HL-60 (cell line): ENCODE measurements at regions not wholly inside any gene's neighbourhood (a gene's known extent, or its start where the extent isn't known, plus 50 kb on each side); places are given as distances from the start of the nearest gene placed in this dataset.

Source experiments
- DNase-seq, 2 experiments: peaks; one replicate each; pipeline ENCODE4 v3.0.0-alpha.2; 2010 to 2020; ENCODE audit warnings: low read depth in 1 of 2, low spot score in 1 of 2
- H3K27ac ChIP-seq: fragments of 250-450 bp; sonication (Bioruptor Pico); replicated peaks from 2 replicates; pipeline ENCODE4 v1.5.1; 2020; ENCODE audit warnings: mild to moderate bottlenecking, moderate library complexity
- H3K27me3 ChIP-seq: fragments of 250-450 bp; sonication (Bioruptor Pico); 2 replicates; pipeline ENCODE4 v1.5.1; 2021; ENCODE audit warnings: mild to moderate bottlenecking, moderate library complexity; ENCODE audit not compliant: insufficient read depth, poor library complexity, severe bottlenecking
- H3K4me3 ChIP-seq: replicated peaks from 2 replicates; pipeline ENCODE4 v1.5.1; 2011; ENCODE audit warnings: mild to moderate bottlenecking, control low read depth, low read length; ENCODE audit not compliant: insufficient read depth
- CTCF ChIP-seq: IDR thresholded peaks from one replicate; pipeline ENCODE4 v1.5.1; 2011; ENCODE audit warnings: low read length, control low read depth, inconsistent platforms; ENCODE audit not compliant: insufficient read depth
- GABPA ChIP-seq: IDR thresholded peaks from 2 replicates; pipeline ENCODE4 v1.6.1; 2012; ENCODE audit warnings: low read depth
- POLR2AphosphoS5 ChIP-seq: IDR thresholded peaks from 2 replicates; pipeline ENCODE4 v1.6.1; 2012; ENCODE audit warnings: low read depth
- REST ChIP-seq: IDR thresholded peaks from 2 replicates; pipeline ENCODE4 v1.6.1; 2012; ENCODE audit warnings: low read depth; ENCODE audit not compliant: insufficient replicate concordance
- SPI1 ChIP-seq: IDR thresholded peaks from 2 replicates; pipeline ENCODE4 v1.6.1; 2012; ENCODE audit warnings: low read depth, mild to moderate bottlenecking, borderline replicate concordance

- H3K4me3 ChIP-seq: no peak overlapping the region
- H3K27me3 ChIP-seq: no peaks in the 10 kb centered on the region
- no peak for TF ChIP-seq REST
- TF ChIP-seq GABPA: no peak
- TF ChIP-seq POLR2AphosphoS5: no peak
- DNase-seq: no peak
- H3K27ac ChIP-seq: no peak overlapping the region
These were observed 642.7 kb upstream of the ARGLU1 start for GRCh38 chr13:107210723-107211030.

- no peak for TF ChIP-seq REST
- TF ChIP-seq POLR2AphosphoS5: no peak
- TF ChIP-seq GABPA: no peak
- TF ChIP-seq SPI1: no peak
- TF ChIP-seq CTCF: no peak
- no peak overlapping the region for H3K27ac ChIP-seq
- DNase-seq: no peak
- H3K27me3 ChIP-seq: no peaks in the 10 kb centered on the region
- no peak overlapping the region for H3K4me3 ChIP-seq
These were observed 642.1 kb upstream of the ARGLU1 start for GRCh38 chr13:107209824-107210722.

GRCh38 chr13:107208889-107209288, 641.0 kb upstream of the ARGLU1 start:
- no peaks in the 10 kb centered on the region for H3K27me3 ChIP-seq
- H3K4me3 ChIP-seq: no peak overlapping the region
- no peak overlapping the region for H3K27ac ChIP-seq
- DNase-seq: no peak
- TF ChIP-seq GABPA (no peak), POLR2AphosphoS5 (no peak), CTCF (no peak), SPI1 (no peak), REST (no peak)
